ENCODE measurements at regions not wholly inside any gene's neighbourhood (a gene's known extent, or its start where the extent isn't known, plus 50 kb on each side); places are given as distances from the start of the nearest gene placed in this dataset.

- H2AFZ ChIP-seq (ENCODE audit: low read depth, low read length, severe bottlenecking), result no peak overlapping the region
Measured at GRCh38 chr12:98243190-98243589, 272.2 kb upstream of the TMPO start.

GRCh38 chr12:98244136-98244535, 271.3 kb upstream of the TMPO start:
- Histone ChIP-seq H3K4me2 (ENCODE audit: low read depth, low read length, poor library complexity, severe bottlenecking) (no peak overlapping the region), H3K36me3 (ENCODE audit: low read length) (no peaks in the 10 kb centered on the region), H3K9ac (ENCODE audit: low read length) (no peak overlapping the region), H3K27me3 (ENCODE audit: low read length) (no peaks in the 10 kb centered on the region), H3K4me3 (ENCODE audit: insufficient read depth, low read length, poor library complexity, severe bottlenecking) (no peak overlapping the region), H3F3A (ENCODE audit: insufficient read depth) (no peaks in the 10 kb centered on the region), H3K9me2 (replicated peaks; ENCODE audit: insufficient read depth, low read length) (no peaks in the 10 kb centered on the region), H3K9me3 (ENCODE audit: insufficient read depth, low read length) (no peaks in the 10 kb centered on the region), H4K20me1 (ENCODE audit: low read depth, low read length) (no peaks in the 10 kb centered on the region), H2AFZ (ENCODE audit: low read depth, low read length, severe bottlenecking) (no peak overlapping the region), H3K27ac (ENCODE audit: low read depth, low read length) (no peak overlapping the region), H3K79me2 (ENCODE audit: insufficient read depth, low read length) (no peaks in the 10 kb centered on the region)
- no peak for TF ChIP-seq EZH2phosphoT487 (conservative IDR thresholded peaks at IDR 0.05; ENCODE audit: low read length)
- TF ChIP-seq CTCF (IDR thresholded peaks at IDR 0.05; ENCODE audit: insufficient read depth, low read length, poor library complexity, severe bottlenecking), result no peak

More at GRCh38 chr12:98243190-98243589, 272.2 kb upstream of the TMPO start:
- H3K27ac ChIP-seq (ENCODE audit: low read depth, low read length), result no peak overlapping the region
- H3K36me3 ChIP-seq (ENCODE audit: low read length), result no peaks in the 10 kb centered on the region
- no peak overlapping the region for H3K4me2 ChIP-seq (ENCODE audit: low read depth, low read length, poor library complexity, severe bottlenecking)
- no peak overlapping the region for H3K4me3 ChIP-seq (ENCODE audit: insufficient read depth, low read length, poor library complexity, severe bottlenecking)
- TF ChIP-seq EZH2phosphoT487 (conservative IDR thresholded peaks at IDR 0.05; ENCODE audit: low read length) (no peak), CTCF (IDR thresholded peaks at IDR 0.05; ENCODE audit: insufficient read depth, low read length, poor library complexity, severe bottlenecking) (no peak)
- no peak overlapping the region for H3K9ac ChIP-seq (ENCODE audit: low read length)
- H3K9me3 ChIP-seq (ENCODE audit: insufficient read depth, low read length), result no peaks in the 10 kb centered on the region
- no peaks in the 10 kb centered on the region for H4K20me1 ChIP-seq (ENCODE audit: low read depth, low read length)
- H3K27me3 ChIP-seq (ENCODE audit: low read length), result no peaks in the 10 kb centered on the region
- no peaks in the 10 kb centered on the region for H3K79me2 ChIP-seq (ENCODE audit: insufficient read depth, low read length)
- no peaks in the 10 kb centered on the region for H3F3A ChIP-seq (ENCODE audit: insufficient read depth)
- no peaks in the 10 kb centered on the region for H3K9me2 ChIP-seq (replicated peaks; ENCODE audit: insufficient read depth, low read length)

- H3K9ac ChIP-seq (ENCODE audit: low read length), result no peak overlapping the region
- H3F3A ChIP-seq (ENCODE audit: insufficient read depth), result no peaks in the 10 kb centered on the region
- H4K20me1 ChIP-seq (ENCODE audit: low read depth, low read length), result no peaks in the 10 kb centered on the region
- no peaks in the 10 kb centered on the region for H3K27me3 ChIP-seq (ENCODE audit: low read length)
- H3K4me2 ChIP-seq (ENCODE audit: low read depth, low read length, poor library complexity, severe bottlenecking), result no peak overlapping the region
- TF ChIP-seq EZH2phosphoT487 (conservative IDR thresholded peaks at IDR 0.05; ENCODE audit: low read length), result no peak
- TF ChIP-seq CTCF (IDR thresholded peaks at IDR 0.05; ENCODE audit: insufficient read depth, low read length, poor library complexity, severe bottlenecking), result no peak
- no peaks in the 10 kb centered on the region for H3K9me2 ChIP-seq (replicated peaks; ENCODE audit: insufficient read depth, low read length)
- H3K36me3 ChIP-seq (ENCODE audit: low read length), result no peaks in the 10 kb centered on the region
- H2AFZ ChIP-seq (ENCODE audit: low read depth, low read length, severe bottlenecking), result no peak overlapping the region
- H3K79me2 ChIP-seq (ENCODE audit: insufficient read depth, low read length), result no peaks in the 10 kb centered on the region
- H3K27ac ChIP-seq (ENCODE audit: low read depth, low read length), result no peak overlapping the region
- H3K4me3 ChIP-seq (ENCODE audit: insufficient read depth, low read length, poor library complexity, severe bottlenecking), result no peak overlapping the region
- H3K9me3 ChIP-seq (ENCODE audit: insufficient read depth, low read length), result no peaks in the 10 kb centered on the region
Measured at GRCh38 chr12:98253207-98254037, 262.0 kb upstream of the TMPO start.
